ENCODE measurements at regions not wholly inside any gene's neighbourhood (a gene's known extent, or its start where the extent isn't known, plus 50 kb on each side); places are given as distances from the start of the nearest gene placed in this dataset.

- Histone ChIP-seq H3K9me3 (ENCODE audit: insufficient read depth, low read length, severe bottlenecking) (no peaks in the 10 kb centered on the region), H4K20me1 (ENCODE audit: insufficient read depth, low read length) (no peaks in the 10 kb centered on the region), H3K4me2 (ENCODE audit: insufficient read depth, low read length) (no peak overlapping the region), H3K4me1 (ENCODE audit: insufficient read depth, low read length) (no peaks in the 10 kb centered on the region), H3K9ac (ENCODE audit: low read depth, low read length) (no peak overlapping the region), H3K27ac (ENCODE audit: low read length) (no peak overlapping the region), H3K27me3 (ENCODE audit: insufficient read depth, low read length, poor library complexity) (no peaks in the 10 kb centered on the region), H3K4me3 (ENCODE audit: low read depth in 1 of 2, low read length in 2 of 2) (no peak overlapping the region), H2AFZ (ENCODE audit: low read depth, low read length) (no peak overlapping the region), H3K36me3 (ENCODE audit: insufficient read depth, low read length) (no peaks in the 10 kb centered on the region), H3K79me2 (ENCODE audit: insufficient read depth, low read length) (no peaks in the 10 kb centered on the region)
- DNase-seq (no peak), ATAC-seq (ENCODE audit: insufficient read depth, low read depth) (no peak)
- TF ChIP-seq EZH2 (IDR thresholded peaks at IDR 0.05; ENCODE audit: borderline replicate concordance, low read depth, low read length, severe bottlenecking) (no peak), CTCF (IDR thresholded peaks at IDR 0.05; ENCODE audit: borderline replicate concordance, extremely low read depth, low read length, poor library complexity, severe bottlenecking) (no peak)
Observed at GRCh38 chr11:103798446-103798845, 238.0 kb upstream of the DDI1 start.

GRCh38 chr11:103800406-103801114 is 235.9 kb upstream of the DDI1 start:
- ATAC-seq (ENCODE audit: insufficient read depth, low read depth), result no peak
- no peak for TF ChIP-seq EZH2 (IDR thresholded peaks at IDR 0.05; ENCODE audit: borderline replicate concordance, low read depth, low read length, severe bottlenecking)
- TF ChIP-seq CTCF (IDR thresholded peaks at IDR 0.05; ENCODE audit: borderline replicate concordance, extremely low read depth, low read length, poor library complexity, severe bottlenecking), result no peak
- Histone ChIP-seq H3K9ac (ENCODE audit: low read depth, low read length) (no peak overlapping the region), H3K27me3 (ENCODE audit: insufficient read depth, low read length, poor library complexity) (no peaks in the 10 kb centered on the region), H4K20me1 (ENCODE audit: insufficient read depth, low read length) (no peaks in the 10 kb centered on the region), H3K79me2 (ENCODE audit: insufficient read depth, low read length) (no peaks in the 10 kb centered on the region), H3K36me3 (ENCODE audit: insufficient read depth, low read length) (no peaks in the 10 kb centered on the region), H3K27ac (ENCODE audit: low read length) (no peak overlapping the region), H3K9me3 (ENCODE audit: insufficient read depth, low read length, severe bottlenecking) (no peaks in the 10 kb centered on the region), H3K4me2 (ENCODE audit: insufficient read depth, low read length) (no peak overlapping the region), H2AFZ (ENCODE audit: low read depth, low read length) (no peak overlapping the region), H3K4me3 (ENCODE audit: low read depth in 1 of 2, low read length in 2 of 2) (no peak overlapping the region), H3K4me1 (ENCODE audit: insufficient read depth, low read length) (no peaks in the 10 kb centered on the region)
- DNase-seq, result no peak

GRCh38 chr11:103803062-103803461 is 233.4 kb upstream of the DDI1 start:
- Histone ChIP-seq H3K79me2 (ENCODE audit: insufficient read depth, low read length) (no peaks in the 10 kb centered on the region), H3K9ac (ENCODE audit: low read depth, low read length) (no peak overlapping the region), H3K36me3 (ENCODE audit: insufficient read depth, low read length) (no peaks in the 10 kb centered on the region), H3K4me3 (ENCODE audit: low read depth in 1 of 2, low read length in 2 of 2) (no peak overlapping the region), H3K4me1 (ENCODE audit: insufficient read depth, low read length) (no peaks in the 10 kb centered on the region), H3K27ac (ENCODE audit: low read length) (no peak overlapping the region), H3K4me2 (ENCODE audit: insufficient read depth, low read length) (no peak overlapping the region), H3K9me3 (ENCODE audit: insufficient read depth, low read length, severe bottlenecking) (no peaks in the 10 kb centered on the region), H3K27me3 (ENCODE audit: insufficient read depth, low read length, poor library complexity) (no peaks in the 10 kb centered on the region), H4K20me1 (ENCODE audit: insufficient read depth, low read length) (no peaks in the 10 kb centered on the region), H2AFZ (ENCODE audit: low read depth, low read length) (no peak overlapping the region)
- ATAC-seq (ENCODE audit: insufficient read depth, low read depth), result no peak
- no peak for DNase-seq
- TF ChIP-seq CTCF (IDR thresholded peaks at IDR 0.05; ENCODE audit: borderline replicate concordance, extremely low read depth, low read length, poor library complexity, severe bottlenecking), result no peak
- TF ChIP-seq EZH2 (IDR thresholded peaks at IDR 0.05; ENCODE audit: borderline replicate concordance, low read depth, low read length, severe bottlenecking), result no peak

Measured in DND-41 (cell line).